ENCODE measurements at regions not wholly inside any gene's neighbourhood (a gene's known extent, or its start where the extent isn't known, plus 50 kb on each side); places are given as distances from the start of the nearest gene placed in this dataset.

- no peaks in the 10 kb centered on the region for H3K9me3 ChIP-seq (ENCODE audit: low read length)
- H3K4me3 ChIP-seq (ENCODE audit: low read length) = no peak overlapping the region
- H3K4me1 ChIP-seq (ENCODE audit: insufficient read depth, low read length) = no peaks in the 10 kb centered on the region
- H3K27me3 ChIP-seq (ENCODE audit: insufficient read depth, low read length) = peaks cover 8% of the 10 kb centered on the region
- no peaks in the 10 kb centered on the region for H3K36me3 ChIP-seq (ENCODE audit: insufficient read depth, low read length)
- H2AFZ ChIP-seq (ENCODE audit: low read depth, low read length) = no peak overlapping the region
Measured at GRCh38 chr22:49432211-49432896, 395.3 kb downstream of the BRD1 start.

- Histone ChIP-seq H3K9me3 (ENCODE audit: low read length) (no peaks in the 10 kb centered on the region), H2AFZ (ENCODE audit: low read depth, low read length) (no peak overlapping the region), H3K4me1 (ENCODE audit: insufficient read depth, low read length) (no peaks in the 10 kb centered on the region), H3K4me3 (ENCODE audit: low read length) (no peak overlapping the region), H3K27me3 (ENCODE audit: insufficient read depth, low read length) (peaks cover 8% of the 10 kb centered on the region), H3K36me3 (ENCODE audit: insufficient read depth, low read length) (no peaks in the 10 kb centered on the region)
Measured at GRCh38 chr22:49431551-49431950, 396.1 kb downstream of the BRD1 start.

GRCh38 chr22:49429066-49429465 is 398.6 kb downstream of the BRD1 start:
- Histone ChIP-seq H3K27me3 (ENCODE audit: insufficient read depth, low read length) (peaks cover 11% of the 10 kb centered on the region), H3K36me3 (ENCODE audit: insufficient read depth, low read length) (no peaks in the 10 kb centered on the region), H3K4me3 (ENCODE audit: low read length) (no peak overlapping the region), H3K9me3 (ENCODE audit: low read length) (no peaks in the 10 kb centered on the region), H3K4me1 (ENCODE audit: insufficient read depth, low read length) (no peaks in the 10 kb centered on the region), H2AFZ (ENCODE audit: low read depth, low read length) (no peak overlapping the region)

GRCh38 chr22:49427941-49428340 is 399.7 kb downstream of the BRD1 start:
- H3K4me1 ChIP-seq (ENCODE audit: insufficient read depth, low read length) = no peaks in the 10 kb centered on the region
- H3K27me3 ChIP-seq (ENCODE audit: insufficient read depth, low read length) = peaks cover 9% of the 10 kb centered on the region
- no peaks in the 10 kb centered on the region for H3K9me3 ChIP-seq (ENCODE audit: low read length)
- no peak overlapping the region for H3K4me3 ChIP-seq (ENCODE audit: low read length)
- no peak overlapping the region for H2AFZ ChIP-seq (ENCODE audit: low read depth, low read length)
- no peaks in the 10 kb centered on the region for H3K36me3 ChIP-seq (ENCODE audit: insufficient read depth, low read length)

GRCh38 chr22:49427341-49427740 is 400.3 kb downstream of the BRD1 start:
- Histone ChIP-seq H3K4me1 (ENCODE audit: insufficient read depth, low read length) (no peaks in the 10 kb centered on the region), H3K9me3 (ENCODE audit: low read length) (no peaks in the 10 kb centered on the region), H3K36me3 (ENCODE audit: insufficient read depth, low read length) (no peaks in the 10 kb centered on the region), H3K27me3 (ENCODE audit: insufficient read depth, low read length) (peaks cover 4% of the 10 kb centered on the region), H2AFZ (ENCODE audit: low read depth, low read length) (no peak overlapping the region), H3K4me3 (ENCODE audit: low read length) (no peak overlapping the region)

GRCh38 chr22:49426618-49427266 is 400.9 kb downstream of the BRD1 start:
- Histone ChIP-seq H3K36me3 (ENCODE audit: insufficient read depth, low read length) (no peaks in the 10 kb centered on the region), H3K4me1 (ENCODE audit: insufficient read depth, low read length) (no peaks in the 10 kb centered on the region), H3K27me3 (ENCODE audit: insufficient read depth, low read length) (peaks cover 3% of the 10 kb centered on the region)

GRCh38 chr22:49426098-49426497 is 401.6 kb downstream of the BRD1 start:
- no peaks in the 10 kb centered on the region for H3K36me3 ChIP-seq (ENCODE audit: insufficient read depth, low read length)
- H3K9me3 ChIP-seq (ENCODE audit: low read length) = no peaks in the 10 kb centered on the region
- no peaks in the 10 kb centered on the region for H3K4me1 ChIP-seq (ENCODE audit: insufficient read depth, low read length)
- H3K4me3 ChIP-seq (ENCODE audit: low read length) = no peak overlapping the region
- H2AFZ ChIP-seq (ENCODE audit: low read depth, low read length) = no peak overlapping the region
- H3K27me3 ChIP-seq (ENCODE audit: insufficient read depth, low read length) = peaks cover 3% of the 10 kb centered on the region

More at GRCh38 chr22:49426618-49427266, 400.9 kb downstream of the BRD1 start:
- Histone ChIP-seq H3K9me3 (ENCODE audit: low read length) (no peaks in the 10 kb centered on the region), H2AFZ (ENCODE audit: low read depth, low read length) (no peak overlapping the region), H3K4me3 (ENCODE audit: low read length) (no peak overlapping the region)

- Histone ChIP-seq H3K4me3 (ENCODE audit: low read length) (no peak overlapping the region), H2AFZ (ENCODE audit: low read depth, low read length) (no peak overlapping the region)
Measured at GRCh38 chr22:49425356-49425755, 402.3 kb downstream of the BRD1 start.

GRCh38 chr22:49424893-49425270 is 402.8 kb downstream of the BRD1 start:
- Histone ChIP-seq H2AFZ (ENCODE audit: low read depth, low read length) (no peak overlapping the region), H3K4me3 (ENCODE audit: low read length) (no peak overlapping the region), H3K4me1 (ENCODE audit: insufficient read depth, low read length) (no peaks in the 10 kb centered on the region), H3K27me3 (ENCODE audit: insufficient read depth, low read length) (peaks cover 3% of the 10 kb centered on the region), H3K9me3 (ENCODE audit: low read length) (no peaks in the 10 kb centered on the region), H3K36me3 (ENCODE audit: insufficient read depth, low read length) (no peaks in the 10 kb centered on the region)

More at GRCh38 chr22:49425356-49425755, 402.3 kb downstream of the BRD1 start:
- Histone ChIP-seq H3K27me3 (ENCODE audit: insufficient read depth, low read length) (peaks cover 3% of the 10 kb centered on the region), H3K36me3 (ENCODE audit: insufficient read depth, low read length) (no peaks in the 10 kb centered on the region), H3K4me1 (ENCODE audit: insufficient read depth, low read length) (no peaks in the 10 kb centered on the region), H3K9me3 (ENCODE audit: low read length) (no peaks in the 10 kb centered on the region)

GRCh38 chr22:49423125-49423650 is 404.5 kb downstream of the BRD1 start:
- H3K4me1 ChIP-seq (ENCODE audit: insufficient read depth, low read length) = no peaks in the 10 kb centered on the region
- H3K27me3 ChIP-seq (ENCODE audit: insufficient read depth, low read length) = peaks cover 3% of the 10 kb centered on the region
- no peak overlapping the region for H3K4me3 ChIP-seq (ENCODE audit: low read length)
- H3K9me3 ChIP-seq (ENCODE audit: low read length) = no peaks in the 10 kb centered on the region
- H3K36me3 ChIP-seq (ENCODE audit: insufficient read depth, low read length) = no peaks in the 10 kb centered on the region
- no peak overlapping the region for H2AFZ ChIP-seq (ENCODE audit: low read depth, low read length)

- H3K27me3 ChIP-seq (ENCODE audit: insufficient read depth, low read length) = peaks cover 3% of the 10 kb centered on the region
- H3K4me3 ChIP-seq (ENCODE audit: low read length) = no peak overlapping the region
- no peaks in the 10 kb centered on the region for H3K4me1 ChIP-seq (ENCODE audit: insufficient read depth, low read length)
- H2AFZ ChIP-seq (ENCODE audit: low read depth, low read length) = no peak overlapping the region
- no peaks in the 10 kb centered on the region for H3K9me3 ChIP-seq (ENCODE audit: low read length)
- H3K36me3 ChIP-seq (ENCODE audit: insufficient read depth, low read length) = no peaks in the 10 kb centered on the region
Measured at GRCh38 chr22:49422701-49423100, 405.0 kb downstream of the BRD1 start.

GRCh38 chr22:49420651-49421050 is 407.0 kb downstream of the BRD1 start:
- Histone ChIP-seq H3K4me1 (ENCODE audit: insufficient read depth, low read length) (no peaks in the 10 kb centered on the region), H3K4me3 (ENCODE audit: low read length) (no peak overlapping the region), H2AFZ (ENCODE audit: low read depth, low read length) (no peak overlapping the region), H3K9me3 (ENCODE audit: low read length) (no peaks in the 10 kb centered on the region), H3K36me3 (ENCODE audit: insufficient read depth, low read length) (no peaks in the 10 kb centered on the region), H3K27me3 (ENCODE audit: insufficient read depth, low read length) (peaks cover 3% of the 10 kb centered on the region)

GRCh38 chr22:49419661-49420060 is 408.0 kb downstream of the BRD1 start:
- no peak overlapping the region for H3K4me3 ChIP-seq (ENCODE audit: low read length)
- no peaks in the 10 kb centered on the region for H3K4me1 ChIP-seq (ENCODE audit: insufficient read depth, low read length)
- H3K27me3 ChIP-seq (ENCODE audit: insufficient read depth, low read length) = no peaks in the 10 kb centered on the region
- H3K9me3 ChIP-seq (ENCODE audit: low read length) = no peaks in the 10 kb centered on the region
- H2AFZ ChIP-seq (ENCODE audit: low read depth, low read length) = no peak overlapping the region
- H3K36me3 ChIP-seq (ENCODE audit: insufficient read depth, low read length) = no peaks in the 10 kb centered on the region

All from neuron (in vitro differentiated cells).